ENCODE measurements at regions not wholly inside any gene's neighbourhood (a gene's known extent, or its start where the extent isn't known, plus 50 kb on each side); places are given as distances from the start of the nearest gene placed in this dataset.

DNA sequence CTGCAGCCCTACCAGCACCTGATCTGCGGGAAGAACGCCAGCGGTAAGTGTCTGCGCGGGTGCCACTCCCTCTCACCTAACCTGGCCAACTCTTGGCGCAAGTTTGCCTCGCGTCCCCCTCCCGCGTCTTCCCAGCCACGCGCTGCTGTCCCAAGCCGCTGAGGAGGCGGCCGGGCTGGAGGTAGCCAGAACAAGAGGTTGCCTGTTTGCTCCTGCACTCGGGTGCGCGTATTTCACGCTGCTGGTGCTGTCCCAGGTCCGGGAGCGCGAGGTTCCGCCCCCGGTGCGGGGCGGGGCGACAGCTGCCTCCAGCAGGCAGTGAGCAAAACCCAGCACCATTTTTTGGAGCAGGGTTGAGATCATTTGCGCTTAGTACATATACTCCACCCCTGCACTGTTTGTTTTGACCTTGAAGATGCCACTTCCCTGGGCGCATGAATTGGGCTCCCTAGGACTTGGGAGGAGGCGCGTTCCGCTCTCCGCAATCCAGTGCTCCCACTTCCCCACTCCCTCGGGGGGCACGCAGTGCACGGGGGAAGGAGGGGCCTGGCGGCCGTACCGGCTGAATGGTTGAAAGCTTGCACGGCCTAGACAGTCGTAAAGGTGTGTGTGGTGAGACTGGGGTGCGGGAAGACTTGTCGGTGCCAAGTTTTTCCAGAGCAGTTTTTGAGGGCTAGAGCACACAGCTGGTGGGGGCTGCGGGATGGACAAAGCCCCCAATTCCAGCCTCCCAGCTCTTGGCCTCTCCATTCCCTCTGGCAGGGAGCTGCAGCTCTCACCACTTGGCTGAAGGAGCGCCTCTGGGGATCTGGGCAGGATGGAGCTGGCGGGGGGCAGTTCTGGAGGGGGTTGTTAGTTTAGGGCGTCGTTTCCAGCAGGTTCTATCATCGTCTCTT, 226.9 kb upstream of the CRY1 start:
- no peak for FAIRE-seq
- DNase-seq (ENCODE audit: low spot score): no peak

DNA sequence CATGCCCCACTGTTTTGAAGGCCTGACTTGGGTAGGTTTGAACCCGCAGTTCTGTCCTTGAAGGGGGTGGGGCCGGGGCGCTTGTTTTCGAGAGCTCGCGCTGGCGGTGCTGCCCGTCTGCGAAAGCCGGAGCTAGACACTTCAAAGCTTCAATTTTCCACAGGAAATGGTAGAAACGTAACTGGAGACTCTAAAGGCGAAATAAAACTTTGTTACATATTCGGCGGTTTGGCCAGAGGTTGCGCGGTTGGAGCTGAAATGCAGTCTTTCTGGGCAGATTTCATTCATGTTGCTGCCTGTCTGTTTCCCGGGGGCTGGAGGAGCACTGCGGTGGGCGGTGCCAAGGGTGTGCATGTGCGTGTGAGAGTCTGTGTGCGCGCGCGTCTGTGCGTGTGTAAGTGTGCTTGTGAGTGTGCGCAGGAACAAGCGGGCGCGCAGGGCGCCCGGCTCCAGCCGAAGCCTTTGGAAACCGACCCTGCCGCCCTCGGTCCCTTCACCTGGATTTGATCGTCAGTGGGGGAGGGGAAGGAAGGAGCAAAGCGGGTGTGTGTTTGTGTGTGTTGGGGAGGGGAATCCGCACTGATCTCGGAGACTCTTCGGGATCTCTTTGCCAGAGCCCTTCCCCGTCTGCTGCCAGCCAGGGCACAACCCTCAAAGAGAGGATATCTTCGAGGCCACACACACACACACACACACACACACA, 227.7 kb upstream of the CRY1 start:
- FAIRE-seq (no peak), DNase-seq (ENCODE audit: low spot score) (no peak)

DNA sequence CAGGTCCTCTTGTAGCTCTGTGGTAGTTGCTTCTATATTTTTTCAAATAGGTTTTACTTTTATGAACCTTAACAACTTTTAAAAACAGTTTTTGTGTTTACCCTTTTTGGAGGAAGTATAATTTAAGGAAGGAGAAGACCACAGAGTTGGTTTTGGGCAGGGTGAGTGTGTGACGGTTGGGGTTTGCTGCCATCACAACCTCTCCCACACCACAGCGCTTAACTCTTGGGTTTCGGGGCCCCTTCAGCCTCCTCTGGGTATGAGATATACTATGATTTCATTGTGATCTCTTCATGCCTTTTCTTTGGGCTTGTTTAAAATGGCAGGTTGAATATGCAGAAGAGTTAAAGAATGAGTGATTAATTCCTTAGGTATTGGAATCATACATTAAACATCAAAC, 228.7 kb upstream of the CRY1 start:
- DNase-seq (ENCODE audit: low spot score) (no peak), FAIRE-seq (no peak)

DNA sequence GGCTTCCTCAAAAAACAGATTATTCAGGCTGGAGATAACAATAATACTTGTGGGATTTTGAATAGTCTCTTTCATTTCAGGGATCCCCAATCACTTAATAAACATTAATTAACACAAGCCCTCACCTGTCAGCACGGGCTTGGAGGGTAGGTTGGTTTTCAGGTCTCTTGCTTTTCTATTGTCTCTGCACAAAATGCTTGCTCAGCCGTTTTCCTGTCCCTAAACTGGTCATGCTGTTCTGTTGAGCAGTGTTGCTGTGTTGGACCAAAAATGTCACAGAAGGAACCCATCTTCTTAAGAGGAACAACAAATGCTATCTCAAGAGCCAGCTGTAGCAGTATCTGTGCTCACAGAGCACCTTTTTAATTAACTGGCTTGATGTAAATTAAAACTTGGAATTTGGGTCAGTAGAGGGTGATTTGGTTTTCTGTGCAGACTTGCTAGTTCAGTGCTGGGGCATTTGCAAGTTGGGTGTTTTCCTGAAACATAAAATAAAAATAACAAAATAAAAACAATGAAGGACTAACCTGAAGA, 231.8 kb upstream of the CRY1 start:
- DNase-seq (ENCODE audit: low spot score) (no peak), FAIRE-seq (no peak)

DNA sequence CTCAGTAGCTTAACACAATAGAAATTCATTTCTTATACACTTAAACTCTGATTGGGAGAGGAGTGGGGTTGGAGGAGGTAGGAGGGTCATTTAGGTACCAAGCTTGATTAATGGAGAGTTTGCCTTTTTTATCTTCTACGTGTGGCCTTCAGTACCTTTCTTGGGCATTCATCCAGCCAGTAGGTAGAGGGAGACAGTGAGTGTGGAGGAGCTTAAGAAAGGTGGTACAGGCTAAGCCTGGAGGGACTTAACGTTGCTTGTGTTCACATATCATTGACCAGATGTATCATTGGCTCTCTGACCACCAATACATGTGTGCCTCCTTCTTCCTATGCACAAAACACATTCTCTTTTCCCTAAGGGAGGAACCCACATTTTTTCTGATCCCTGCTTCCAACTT, 232.9 kb upstream of the CRY1 start:
- FAIRE-seq: no peak
- no peak for DNase-seq (ENCODE audit: low spot score)

DNA sequence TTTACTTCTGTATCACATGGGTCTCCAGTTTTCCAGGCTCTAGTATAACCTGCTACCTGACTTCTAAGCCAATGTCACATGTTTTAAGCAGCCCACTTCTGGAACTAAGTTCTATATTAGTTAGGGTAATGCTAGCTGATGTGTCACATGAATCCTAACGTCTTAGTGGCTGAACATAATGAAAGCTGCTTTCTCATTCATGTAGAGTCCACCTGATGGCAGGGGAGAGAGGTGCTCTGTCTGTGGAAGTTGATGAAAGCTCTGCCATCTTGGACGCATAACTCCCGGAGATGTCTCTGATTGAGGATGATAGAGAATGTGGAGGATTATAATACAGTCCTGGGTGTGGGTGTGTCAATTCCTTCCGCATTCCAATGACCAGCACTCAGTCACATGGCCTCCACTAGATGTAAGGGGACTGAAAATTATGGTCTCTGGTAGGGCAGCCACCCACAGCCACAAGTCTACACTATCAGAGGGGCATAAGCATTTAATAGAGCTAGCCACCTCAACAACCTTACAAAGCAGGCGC, 234.4 kb upstream of the CRY1 start:
- DNase-seq (ENCODE audit: low spot score) (no peak), FAIRE-seq (no peak)

DNA sequence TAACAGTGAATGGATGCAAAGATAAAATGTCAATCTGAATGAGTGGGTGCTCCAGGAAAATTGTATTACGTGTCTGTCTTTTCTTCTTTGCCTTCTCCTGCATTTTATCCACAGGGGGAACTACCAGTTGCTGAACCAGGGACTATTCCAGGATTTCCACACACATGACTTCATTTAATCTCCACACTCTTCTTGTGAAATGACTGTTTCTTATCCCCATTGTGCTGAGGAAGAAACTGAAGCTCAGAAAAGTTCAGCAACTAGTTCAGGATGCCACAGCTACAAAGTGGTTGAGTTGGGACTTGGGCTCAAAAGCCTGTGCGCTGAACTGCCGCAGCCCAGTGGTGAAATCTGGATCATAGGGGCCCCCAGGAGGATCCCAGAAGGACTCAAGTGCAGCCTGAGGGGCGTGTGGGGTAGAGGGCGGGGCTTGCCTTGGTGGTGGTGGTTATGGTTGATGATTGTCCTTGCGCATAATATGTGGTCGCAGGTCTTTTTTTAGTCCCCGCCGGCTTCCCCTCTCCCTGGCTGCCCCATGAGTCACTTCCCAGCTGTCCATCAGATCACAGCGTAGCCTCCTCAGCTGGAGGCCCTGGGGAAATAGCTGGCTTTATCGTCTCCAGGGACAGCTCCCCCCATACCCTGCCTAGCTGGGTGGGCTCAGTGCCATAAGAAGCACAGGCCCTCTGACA, 235.2 kb upstream of the CRY1 start:
- DNase-seq (ENCODE audit: low spot score) (peak; percentile 61), FAIRE-seq (no peak)

DNA sequence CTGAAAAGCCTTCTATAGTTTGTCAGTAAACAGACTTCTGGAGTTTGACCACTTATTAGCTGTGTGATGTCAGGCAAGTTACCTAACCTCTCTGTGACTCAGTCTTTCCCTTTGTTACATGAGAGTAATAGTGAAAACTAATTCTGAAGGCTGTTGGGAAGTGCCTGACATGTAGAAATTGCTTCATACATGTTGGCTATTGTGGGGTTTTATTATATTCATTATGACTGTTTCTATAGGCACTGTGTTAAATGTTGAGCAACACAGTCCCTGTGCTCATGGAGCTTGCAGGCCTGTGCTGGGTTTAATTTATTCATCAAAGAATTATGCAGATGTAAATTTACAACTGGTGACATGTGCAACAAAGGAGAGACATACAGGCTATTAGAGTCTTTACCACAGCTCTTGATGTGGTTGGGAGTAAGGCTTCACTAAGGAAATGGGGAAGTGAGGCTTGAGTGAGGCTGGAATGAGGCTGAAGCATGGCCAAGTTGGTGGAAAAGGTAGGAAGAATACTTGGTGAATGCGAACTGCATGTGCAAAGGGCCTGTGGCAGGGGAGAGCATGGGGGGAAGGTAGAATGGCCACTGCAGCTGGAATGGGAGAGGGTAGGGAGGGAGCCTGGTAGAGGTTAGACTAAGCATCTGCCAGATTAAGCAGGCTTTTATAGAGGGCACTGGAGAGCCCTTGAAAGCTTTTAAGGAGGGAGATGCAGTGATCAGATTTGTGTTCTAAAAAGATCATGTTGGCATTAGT, 236.4 kb upstream of the CRY1 start:
- DNase-seq (ENCODE audit: low spot score): no peak
- FAIRE-seq: no peak

DNA sequence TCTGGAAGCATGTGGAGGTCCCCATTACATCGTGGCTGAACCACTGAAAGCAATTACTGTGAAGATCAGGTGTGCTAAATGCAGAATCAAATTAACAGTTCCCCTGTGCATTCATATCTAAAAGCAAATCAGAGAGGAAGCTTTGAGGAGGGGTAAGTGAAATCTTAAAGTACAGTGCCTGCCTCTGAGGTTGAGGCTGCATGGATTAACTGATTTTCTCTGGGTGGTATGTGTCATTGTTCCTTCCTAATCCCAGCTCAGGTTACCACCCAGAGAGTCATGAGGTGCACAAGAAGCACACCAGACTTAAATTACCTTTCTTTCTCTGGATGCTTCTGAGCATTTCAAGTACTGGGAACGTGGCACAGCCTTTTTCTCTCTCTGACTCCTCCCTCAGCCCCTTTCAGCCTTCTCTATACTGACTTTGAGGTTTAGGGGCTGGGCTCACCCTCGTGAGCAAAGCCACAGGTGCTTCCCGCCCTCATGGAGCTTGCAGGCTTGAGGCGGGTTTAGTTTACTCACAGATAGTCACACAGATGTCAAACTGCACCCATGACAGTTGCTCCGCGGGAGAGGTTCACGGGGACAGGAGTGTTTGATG, 237.6 kb upstream of the CRY1 start:
- DNase-seq (ENCODE audit: low spot score): no peak

DNA sequence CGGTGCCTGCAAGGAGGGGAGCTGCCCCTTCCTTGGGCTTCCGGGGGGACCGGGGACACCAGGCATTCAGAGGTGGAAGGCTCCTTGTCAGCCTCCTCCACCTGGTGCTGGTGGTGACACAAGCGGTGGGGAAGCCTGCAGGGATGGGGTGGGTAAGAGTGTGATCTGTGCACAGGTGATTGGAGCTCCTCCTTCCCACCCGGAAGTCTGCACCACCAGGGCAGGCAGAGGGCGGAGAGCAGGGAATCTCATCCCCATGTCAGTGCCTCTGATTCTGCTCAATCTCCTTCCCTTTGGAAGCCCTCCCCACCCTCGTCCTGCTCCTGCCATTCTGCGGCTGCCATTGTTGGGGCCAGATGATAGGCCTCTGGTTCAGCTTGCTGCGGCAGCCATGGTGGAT, 238.1 kb upstream of the CRY1 start:
- DNase-seq (ENCODE audit: low spot score) (no peak), FAIRE-seq (no peak)

More for the DNA sequence above, 237.6 kb upstream of the CRY1 start:
- no peak for FAIRE-seq

DNA sequence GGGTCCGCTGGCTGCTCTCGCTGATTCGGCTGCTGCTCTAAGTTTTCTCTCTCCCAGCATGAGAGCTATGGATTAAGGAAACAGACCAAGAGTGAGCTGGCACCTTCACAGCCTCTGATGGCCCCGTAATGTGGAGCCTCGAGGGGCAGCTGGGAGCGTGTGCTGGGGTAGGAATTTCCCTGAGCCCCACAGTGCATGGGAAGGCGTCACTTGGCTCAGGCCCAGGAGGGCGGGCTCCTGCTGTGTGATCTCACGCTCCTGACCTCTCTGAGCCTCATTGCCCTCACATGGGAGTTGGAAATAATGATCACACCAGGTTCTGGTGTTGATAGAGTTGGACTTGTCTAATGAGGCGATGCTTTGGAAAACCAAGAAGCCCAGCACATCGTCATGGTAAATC, 238.6 kb upstream of the CRY1 start:
- no peak for DNase-seq (ENCODE audit: low spot score)
- no peak for FAIRE-seq

DNA sequence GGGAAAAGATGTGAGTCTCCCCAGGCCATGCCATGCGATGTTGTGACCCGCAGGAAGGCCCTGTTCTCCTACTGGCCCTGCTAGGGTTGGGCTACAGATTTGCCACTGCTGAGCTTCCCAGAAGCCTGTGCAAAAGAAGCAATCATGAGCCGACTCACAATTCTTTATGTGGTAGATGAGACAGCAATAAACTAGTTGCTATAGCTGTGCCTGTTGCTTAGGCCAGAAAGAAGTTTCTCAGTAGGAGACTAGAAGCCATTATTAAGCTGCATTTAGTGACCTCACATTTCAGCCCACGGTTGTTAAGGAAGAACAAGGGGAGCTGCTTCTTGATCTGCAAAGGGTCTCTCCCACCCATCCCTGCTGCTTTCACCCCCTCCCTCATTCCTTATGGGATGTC, 239.4 kb upstream of the CRY1 start:
- DNase-seq (ENCODE audit: low spot score) (no peak), FAIRE-seq (no peak)

DNA sequence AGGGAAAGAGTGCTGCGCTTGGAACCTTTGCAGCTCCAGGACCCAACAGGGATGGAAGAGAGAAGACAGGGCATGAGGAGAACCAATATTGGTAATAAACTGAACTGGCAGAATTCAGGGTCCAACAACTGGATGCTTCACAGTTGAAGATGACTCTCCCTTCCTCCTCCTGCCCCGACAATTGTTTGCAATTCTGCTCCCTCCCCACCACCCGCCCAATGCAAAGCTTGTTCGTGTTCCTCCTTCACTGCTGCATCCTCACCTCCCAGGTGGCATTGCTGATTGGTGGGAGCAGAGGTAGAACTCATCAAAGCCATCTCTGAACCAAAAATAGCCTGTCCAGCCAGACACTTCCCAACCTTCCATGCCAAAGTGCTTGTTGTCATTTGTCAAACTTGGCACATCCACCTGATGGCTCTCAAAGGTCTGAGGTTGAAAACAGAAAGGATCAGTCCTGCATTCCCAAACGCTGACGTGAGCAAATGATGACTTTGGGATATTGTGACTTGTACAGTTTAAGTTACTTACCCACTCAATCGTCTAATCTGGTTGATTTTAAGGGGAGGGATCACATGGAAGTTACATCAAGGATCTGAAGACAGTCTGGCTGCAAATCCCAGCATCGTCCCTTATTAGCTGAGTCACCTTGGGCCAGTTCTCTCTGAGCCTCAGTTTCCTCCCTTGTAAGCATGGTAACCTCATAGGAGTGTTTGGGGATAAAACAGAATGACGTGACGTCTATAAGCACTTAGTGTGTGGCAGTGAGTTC, 242.6 kb upstream of the CRY1 start:
- FAIRE-seq: no peak
- DNase-seq (ENCODE audit: low spot score): no peak

DNA sequence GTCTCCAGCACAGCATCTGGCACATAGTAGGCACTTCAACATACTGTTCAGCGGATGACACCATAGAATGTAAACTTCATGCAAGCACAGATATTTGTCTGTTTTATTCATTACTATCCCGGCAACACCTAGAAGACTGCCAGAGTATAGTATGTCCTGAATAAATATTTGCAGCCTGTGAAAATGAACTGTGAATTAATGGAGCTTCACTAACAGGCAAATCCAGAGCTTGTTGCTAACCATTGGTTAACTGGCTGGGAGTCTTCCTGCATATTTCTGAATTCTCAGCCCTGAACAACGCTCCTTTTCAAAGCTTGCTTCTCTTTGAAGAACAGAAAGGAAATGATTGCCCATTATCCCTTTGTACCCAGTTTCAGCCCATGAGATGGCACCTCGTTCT, 243.3 kb upstream of the CRY1 start:
- FAIRE-seq (no peak), DNase-seq (ENCODE audit: low spot score) (no peak)

DNA sequence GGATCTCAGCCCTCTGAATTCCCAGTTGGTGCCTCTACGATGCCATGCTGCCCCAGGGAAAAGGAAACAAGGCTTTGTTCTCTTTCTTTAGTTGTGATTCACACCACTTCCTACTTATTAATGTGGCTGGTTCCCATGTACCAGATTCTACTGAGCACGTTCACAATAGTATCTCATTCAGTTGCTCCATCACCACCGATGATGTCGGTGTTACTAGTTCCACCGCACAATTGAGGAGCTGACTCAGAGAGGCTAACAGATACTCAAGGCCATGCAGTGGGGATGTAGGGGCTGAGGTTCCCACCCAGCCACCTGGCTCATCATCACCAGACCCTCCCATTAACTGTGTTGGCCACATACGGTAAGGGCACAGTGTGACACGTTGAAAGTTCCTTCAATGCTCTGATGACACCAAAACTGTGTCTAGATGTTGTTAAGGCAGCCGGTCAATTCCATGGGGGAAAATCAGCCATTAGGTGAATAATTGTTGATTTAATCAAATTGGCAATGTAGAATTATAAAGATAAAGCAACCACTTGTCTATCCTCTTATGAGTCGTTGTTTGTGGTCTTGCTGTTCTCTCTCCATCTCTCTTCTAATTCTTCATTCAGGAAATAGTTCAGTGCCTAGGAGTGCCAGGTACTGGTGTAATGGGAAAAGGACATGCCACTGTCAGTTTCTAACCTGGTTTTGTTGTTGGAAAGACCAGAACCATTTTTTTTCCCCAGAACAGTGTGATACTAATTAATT, 244.2 kb upstream of the CRY1 start:
- FAIRE-seq (peak; percentile 9), DNase-seq (ENCODE audit: low spot score) (no peak)

DNA sequence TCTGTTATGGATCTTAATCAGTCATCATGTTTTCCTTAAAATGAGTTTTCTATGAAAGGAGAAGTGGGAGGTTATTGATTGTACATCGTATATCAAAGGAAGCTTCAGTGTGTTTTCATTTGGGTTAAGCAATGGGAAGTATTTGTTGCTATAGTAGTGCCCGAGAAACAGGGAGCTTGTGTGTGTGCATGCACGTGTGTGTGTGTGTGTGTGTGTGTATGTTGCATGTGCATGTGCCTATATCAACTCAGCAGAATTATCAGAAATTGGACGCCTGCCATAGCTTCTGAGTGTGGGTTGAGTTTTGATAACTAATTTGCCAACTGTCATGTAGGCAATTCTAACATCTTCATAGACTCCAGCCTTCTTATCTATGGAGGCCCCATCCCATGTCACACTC, 246.1 kb upstream of the CRY1 start:
- DNase-seq (ENCODE audit: low spot score): no peak
- no peak for FAIRE-seq

DNA sequence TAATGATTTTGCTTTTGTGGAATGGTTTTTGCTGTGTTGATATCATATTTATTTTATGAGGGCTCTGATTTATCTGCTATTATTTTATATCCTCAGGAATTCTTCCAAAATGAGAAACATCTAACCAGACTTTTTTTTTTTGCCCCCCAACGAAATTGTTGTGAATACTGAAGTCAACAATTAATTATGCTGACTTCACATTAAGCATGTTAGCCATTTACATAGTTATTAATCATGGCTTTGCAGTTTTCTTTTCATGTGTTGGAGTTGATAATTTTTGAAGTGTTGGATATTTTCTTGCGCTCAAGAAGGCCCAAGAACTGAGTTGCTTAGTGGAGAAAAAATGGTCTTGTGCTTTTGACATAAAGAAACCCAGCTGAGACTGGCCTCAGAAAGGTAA, 246.6 kb upstream of the CRY1 start:
- FAIRE-seq (no peak), DNase-seq (ENCODE audit: low spot score) (no peak)

DNA sequence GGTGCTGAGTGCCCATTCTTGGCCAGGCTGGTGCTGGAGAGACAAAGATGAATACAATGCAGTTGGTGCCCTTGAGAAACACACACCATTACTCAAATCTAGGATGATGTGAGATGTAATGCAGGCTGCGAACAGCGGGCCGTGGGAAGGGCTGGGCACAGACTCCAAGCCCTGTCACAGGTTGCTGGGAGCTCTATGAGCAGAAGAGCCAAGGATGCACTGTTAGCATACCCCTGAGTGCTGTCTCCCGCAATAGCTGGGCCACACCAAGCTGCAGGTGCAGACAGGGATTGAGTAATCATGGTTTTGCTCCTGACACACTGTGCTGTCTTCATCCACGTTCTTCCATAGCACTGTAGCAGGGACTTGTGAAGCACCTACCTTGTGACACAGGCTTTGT, 247.5 kb upstream of the CRY1 start:
- no peak for DNase-seq (ENCODE audit: low spot score)
- FAIRE-seq: no peak

All from urothelium cell line (cell line).